HEK293 (cell line): ENCODE measurements at regions not wholly inside any gene's neighbourhood (a gene's known extent, or its start where the extent isn't known, plus 50 kb on each side); places are given as distances from the start of the nearest gene placed in this dataset.

Experiments
- BCL6B ChIP-seq: fragments of 450-650 bp; formaldehyde crosslinking; IDR thresholded peaks from 2 replicates; pipeline ENCODE4 v1.5.1; 2017; ENCODE audit warnings: missing biosample characterization, missing genetic modification characterization
- HOXD13 ChIP-seq: sonication (generic); formaldehyde crosslinking; IDR thresholded peaks from 2 replicates; pipeline ENCODE4 v1.8.0; 2022; ENCODE audit warnings: missing genetic modification reagents, borderline replicate concordance
- KLF16 ChIP-seq: fragments of 450-650 bp; formaldehyde crosslinking; IDR thresholded peaks from 2 replicates; pipeline ENCODE4 v1.5.1; 2017; ENCODE audit warnings: missing biosample characterization, missing genetic modification characterization
- KLF17 ChIP-seq: fragments of 450-650 bp; formaldehyde crosslinking; IDR thresholded peaks from 2 replicates; pipeline ENCODE4 v1.5.1; 2016; ENCODE audit warnings: missing biosample characterization, missing genetic modification characterization
- KLF7 ChIP-seq: fragments of 450-650 bp; formaldehyde crosslinking; IDR thresholded peaks from 2 replicates; pipeline ENCODE4 v1.5.1; 2016; ENCODE audit warnings: missing biosample characterization, missing genetic modification characterization, borderline replicate concordance
- KLF8 ChIP-seq: fragments of 450-650 bp; formaldehyde crosslinking; IDR thresholded peaks from 2 replicates; pipeline ENCODE4 v1.5.1; 2016; ENCODE audit warnings: missing biosample characterization, missing genetic modification characterization
- OVOL3 ChIP-seq: fragments of 450-650 bp; formaldehyde crosslinking; IDR thresholded peaks from 2 replicates; pipeline ENCODE4 v1.5.1; 2016; ENCODE audit warnings: missing biosample characterization, missing genetic modification characterization
- PRDM1 ChIP-seq: fragments of 450-650 bp; formaldehyde crosslinking; IDR thresholded peaks from 2 replicates; pipeline ENCODE4; 2016; ENCODE audit warnings: missing biosample characterization, missing genetic modification characterization
- SCRT1 ChIP-seq: fragments of 450-650 bp; formaldehyde crosslinking; IDR thresholded peaks from 2 replicates; pipeline ENCODE4 v1.5.1; 2016; ENCODE audit warnings: missing biosample characterization, missing genetic modification characterization, borderline replicate concordance
- SP2 ChIP-seq: fragments of 450-650 bp; formaldehyde crosslinking; IDR thresholded peaks from 2 replicates; pipeline ENCODE4 v1.5.1; 2016; ENCODE audit warnings: missing biosample characterization, missing genetic modification characterization
- SP7 ChIP-seq: fragments of 450-650 bp; formaldehyde crosslinking; IDR thresholded peaks from 2 replicates; pipeline ENCODE4 v1.5.1; 2016; ENCODE audit warnings: missing biosample characterization, missing genetic modification characterization
- ZBTB49 ChIP-seq: fragments of 450-650 bp; formaldehyde crosslinking; IDR thresholded peaks from 2 replicates; pipeline ENCODE4 v1.5.1; 2016; ENCODE audit warnings: missing biosample characterization, missing genetic modification characterization, low read depth
- ZNF114 ChIP-seq: fragments of 450-650 bp; formaldehyde crosslinking; IDR thresholded peaks from 2 replicates; pipeline ENCODE4 v1.5.0; 2017; ENCODE audit warnings: missing biosample characterization, missing genetic modification characterization
- ZNF133 ChIP-seq: fragments of 450-650 bp; formaldehyde crosslinking; IDR thresholded peaks from 2 replicates; pipeline ENCODE4 v1.5.1; 2016; ENCODE audit warnings: missing biosample characterization, missing genetic modification characterization
- ZNF155 ChIP-seq: fragments of 450-650 bp; formaldehyde crosslinking; IDR thresholded peaks from 2 replicates; pipeline ENCODE4 v1.5.1; 2016; ENCODE audit warnings: missing biosample characterization, missing genetic modification characterization
- ZNF16 ChIP-seq: fragments of 450-650 bp; formaldehyde crosslinking; IDR thresholded peaks from 2 replicates; pipeline ENCODE4 v1.5.1; 2016; ENCODE audit warnings: low read depth, missing biosample characterization, missing genetic modification characterization
- ZNF214 ChIP-seq: fragments of 450-650 bp; formaldehyde crosslinking; IDR thresholded peaks from 2 replicates; pipeline ENCODE4 v1.5.1; 2017; ENCODE audit warnings: missing biosample characterization, mild to moderate bottlenecking, missing genetic modification characterization, borderline replicate concordance
- ZNF23 ChIP-seq: fragments of 450-650 bp; formaldehyde crosslinking; IDR thresholded peaks from 2 replicates; pipeline ENCODE4 v1.5.1; 2016; ENCODE audit warnings: missing biosample characterization, missing genetic modification characterization, borderline replicate concordance
- ZNF274 ChIP-seq, 2 experiments: fragments of 200-500 bp in 1 of 2; fragments of 450-650 bp in 1 of 2; sonication (Bioruptor generic) in 1 of 2; formaldehyde crosslinking in 1 of 2; IDR thresholded peaks; 2 replicates each; pipeline versions ENCODE4 v1.5.1 to v1.6.1; 2014 to 2016; ENCODE audit warnings: borderline replicate concordance in 1 of 2, inconsistent platforms in 1 of 2, low read length in 1 of 2, missing biosample characterization in 1 of 2, missing genetic modification characterization in 1 of 2
- ZNF292 ChIP-seq: fragments of 450-650 bp; formaldehyde crosslinking; IDR thresholded peaks from 2 replicates; pipeline ENCODE4 v1.5.1; 2016; ENCODE audit warnings: low read depth, missing biosample characterization, missing genetic modification characterization, borderline replicate concordance
- ZNF302 ChIP-seq: fragments of 450-650 bp; formaldehyde crosslinking; IDR thresholded peaks from 2 replicates; pipeline ENCODE4 v1.5.1; 2016; ENCODE audit warnings: missing biosample characterization, missing genetic modification characterization, low read depth
- ZNF426 ChIP-seq: fragments of 450-650 bp; formaldehyde crosslinking; IDR thresholded peaks from 2 replicates; pipeline ENCODE4 v1.5.1; 2017; ENCODE audit warnings: missing biosample characterization, missing genetic modification characterization, mild to moderate bottlenecking, inconsistent platforms, moderate library complexity
- ZNF433 ChIP-seq: fragments of 450-650 bp; formaldehyde crosslinking; IDR thresholded peaks from 2 replicates; pipeline ENCODE4 v1.5.1; 2016; ENCODE audit warnings: missing biosample characterization, missing genetic modification characterization, low read depth
- ZNF473 ChIP-seq: fragments of 450-650 bp; formaldehyde crosslinking; IDR thresholded peaks from 2 replicates; pipeline ENCODE4 v1.5.1; 2017; ENCODE audit warnings: missing biosample characterization, missing genetic modification characterization
- ZNF600 ChIP-seq: fragments of 450-650 bp; formaldehyde crosslinking; IDR thresholded peaks from 2 replicates; pipeline ENCODE4 v1.5.1; 2016; ENCODE audit warnings: missing biosample characterization, missing genetic modification characterization
- ZNF629 ChIP-seq: fragments of 450-650 bp; formaldehyde crosslinking; IDR thresholded peaks from 2 replicates; pipeline ENCODE4 v1.5.1; 2017; ENCODE audit warnings: missing biosample characterization, missing genetic modification characterization
- ZNF701 ChIP-seq: fragments of 450-650 bp; formaldehyde crosslinking; IDR thresholded peaks from 2 replicates; pipeline ENCODE4 v1.5.1; 2016; ENCODE audit warnings: missing biosample characterization, missing genetic modification characterization
- ZNF704 ChIP-seq: fragments of 450-650 bp; formaldehyde crosslinking; IDR thresholded peaks from 2 replicates; pipeline ENCODE4 v1.5.1; 2016; ENCODE audit warnings: missing biosample characterization, missing genetic modification characterization
- ZNF76 ChIP-seq: fragments of 450-650 bp; formaldehyde crosslinking; IDR thresholded peaks from 2 replicates; pipeline ENCODE4; 2016; ENCODE audit warnings: low read depth, missing biosample characterization, missing genetic modification characterization, borderline replicate concordance
- ZNF777 ChIP-seq: fragments of 450-650 bp; formaldehyde crosslinking; IDR thresholded peaks from 2 replicates; pipeline ENCODE4 v1.5.1; 2017; ENCODE audit warnings: missing biosample characterization, missing genetic modification characterization, borderline replicate concordance
- ZNF785 ChIP-seq: fragments of 450-650 bp; formaldehyde crosslinking; IDR thresholded peaks from 2 replicates; pipeline ENCODE4 v1.5.1; 2016; ENCODE audit warnings: missing biosample characterization, missing genetic modification characterization
- ZSCAN16 ChIP-seq: fragments of 450-650 bp; formaldehyde crosslinking; IDR thresholded peaks from 2 replicates; pipeline ENCODE4 v1.5.1; 2016; ENCODE audit warnings: missing biosample characterization, missing genetic modification characterization
- ZSCAN4 ChIP-seq: fragments of 450-650 bp; formaldehyde crosslinking; IDR thresholded peaks from 2 replicates; pipeline ENCODE4 v1.5.1; 2017; ENCODE audit warnings: missing biosample characterization, missing genetic modification characterization

GRCh38 chr20:11076434-11077105, 402.8 kb upstream of the JAG1 start (continued):
- TF ChIP-seq ZBTB49 (tag by site-specific recombination) = no peak
- no peak for TF ChIP-seq KLF7 (tag by site-specific recombination)
- no peak for TF ChIP-seq BCL6B (tag by site-specific recombination)
- no peak for TF ChIP-seq SCRT1 (tag by site-specific recombination)
- no peak for TF ChIP-seq KLF16 (tag by site-specific recombination)
- no peak for TF ChIP-seq ZNF133 (tag by site-specific recombination)
- TF ChIP-seq OVOL3 (tag by site-specific recombination) = peak; percentile 61; the same call in 1 of the 2 replicates
- no peak for TF ChIP-seq ZNF155
- no peak for TF ChIP-seq ZSCAN4 (tag by site-specific recombination)
- TF ChIP-seq ZNF16 = no peak
- no peak for TF ChIP-seq ZNF114 (tag by site-specific recombination)
- TF ChIP-seq ZNF704 (tag by site-specific recombination) = no peak
- no peak for TF ChIP-seq KLF17 (tag by site-specific recombination)
- TF ChIP-seq ZNF292 = no peak
- TF ChIP-seq SP7 = peak; percentile 99
- TF ChIP-seq ZNF701 = no peak
- no peak for TF ChIP-seq ZNF426 (tag by site-specific recombination)
- TF ChIP-seq ZNF302 = no peak
- TF ChIP-seq ZNF214 (tag by site-specific recombination) = no peak
- TF ChIP-seq HOXD13 (CRISPR knock-in tag) = no peak
- no peak for TF ChIP-seq ZNF433 (tag by site-specific recombination)
- TF ChIP-seq PRDM1 = no peak
- no peak for TF ChIP-seq ZNF600 (tag by site-specific recombination)
- peak; percentile 34; the same call in 1 of the 2 replicates for TF ChIP-seq KLF8 (tag by site-specific recombination)
- no peak for TF ChIP-seq ZSCAN16 (tag by site-specific recombination)
- TF ChIP-seq ZNF274 (IDR thresholded peaks at IDR 0.05; ENCODE audit: low read length) = no peak
- no peak for TF ChIP-seq ZNF274 (tag by site-specific recombination; IDR thresholded peaks at IDR 0.05; ENCODE audit: borderline replicate concordance)
- no peak for TF ChIP-seq ZNF23 (tag by site-specific recombination)
- no peak; the same call in 1 of the 2 replicates for TF ChIP-seq SP2 (tag by site-specific recombination)
- TF ChIP-seq ZNF629 (tag by site-specific recombination) = peak; percentile 85
- TF ChIP-seq ZNF777 (tag by site-specific recombination) = no peak
- TF ChIP-seq ZNF785 (tag by site-specific recombination) = no peak
- no peak for TF ChIP-seq ZNF473 (tag by site-specific recombination)
- TF ChIP-seq ZNF76 (tag by site-specific recombination) = no peak
